HG03342 (cell line): ENCODE measurements at regions not wholly inside any gene's neighbourhood (a gene's known extent, or its start where the extent isn't known, plus 50 kb on each side); places are given as distances from the start of the nearest gene placed in this dataset.

ENCODE experiments used
- ATAC-seq: cut with Tn5 transposase; IDR thresholded peaks from one replicate; pipeline ENCODE4 v1.9.1; 2021; ENCODE audit warnings: mild to moderate bottlenecking, moderate library complexity; ENCODE audit not compliant: unreplicated experiment

GRCh38 chr12:77777274-77777673 lies 53.4 kb upstream of the NAV3 start:
- no peak for ATAC-seq

DNA sequence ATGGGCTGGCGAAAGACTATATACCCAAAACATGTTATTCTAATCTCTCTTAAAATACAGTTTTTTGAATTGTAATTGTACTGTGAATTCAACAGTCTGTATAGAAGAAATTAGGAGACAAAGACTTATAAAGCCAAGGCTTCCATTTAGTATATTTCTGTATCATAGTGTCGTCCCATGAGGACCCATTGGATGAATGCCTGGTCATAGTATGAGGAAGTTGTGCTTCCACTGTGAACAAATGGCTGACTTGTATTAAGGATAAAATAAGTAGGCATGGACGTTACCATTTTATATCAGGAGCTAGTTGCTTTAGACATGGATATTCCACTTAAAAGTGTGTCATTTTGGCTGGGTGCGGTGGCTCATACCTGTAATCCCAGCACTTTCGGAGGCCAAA lies 55.9 kb upstream of the NAV3 start:
- ATAC-seq = no peak

DNA sequence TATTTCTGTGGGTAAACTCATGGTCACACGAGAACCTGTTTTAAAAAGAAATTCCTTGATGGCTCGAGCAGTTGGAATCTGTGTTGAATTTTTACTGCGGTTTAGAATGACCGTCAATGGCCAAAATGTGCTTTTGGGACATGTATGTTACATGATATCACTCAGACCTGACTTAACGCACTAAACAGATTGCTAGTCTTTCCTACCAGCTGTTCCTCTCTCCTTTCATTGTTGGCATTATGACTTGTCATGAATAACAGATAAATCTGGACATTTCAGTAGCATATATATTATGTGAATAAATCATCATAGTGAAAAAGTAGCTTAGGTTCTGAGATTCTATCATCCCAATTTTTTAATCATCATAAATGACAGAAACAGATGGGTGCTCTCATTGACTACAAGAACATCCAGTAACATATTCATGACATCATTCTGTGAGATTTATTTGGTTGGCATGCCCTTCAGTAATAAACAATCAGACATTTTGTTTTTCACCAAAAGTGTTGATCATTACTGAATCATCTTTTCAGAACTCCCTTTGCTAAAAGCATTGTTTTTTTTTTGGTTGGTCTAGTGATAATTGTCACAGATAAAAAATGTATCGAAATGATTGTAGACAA lies 57.9 kb upstream of the NAV3 start:
- no peak for ATAC-seq

GRCh38 chr12:77768558-77768957 lies 62.1 kb upstream of the NAV3 start:
- ATAC-seq = no peak

DNA sequence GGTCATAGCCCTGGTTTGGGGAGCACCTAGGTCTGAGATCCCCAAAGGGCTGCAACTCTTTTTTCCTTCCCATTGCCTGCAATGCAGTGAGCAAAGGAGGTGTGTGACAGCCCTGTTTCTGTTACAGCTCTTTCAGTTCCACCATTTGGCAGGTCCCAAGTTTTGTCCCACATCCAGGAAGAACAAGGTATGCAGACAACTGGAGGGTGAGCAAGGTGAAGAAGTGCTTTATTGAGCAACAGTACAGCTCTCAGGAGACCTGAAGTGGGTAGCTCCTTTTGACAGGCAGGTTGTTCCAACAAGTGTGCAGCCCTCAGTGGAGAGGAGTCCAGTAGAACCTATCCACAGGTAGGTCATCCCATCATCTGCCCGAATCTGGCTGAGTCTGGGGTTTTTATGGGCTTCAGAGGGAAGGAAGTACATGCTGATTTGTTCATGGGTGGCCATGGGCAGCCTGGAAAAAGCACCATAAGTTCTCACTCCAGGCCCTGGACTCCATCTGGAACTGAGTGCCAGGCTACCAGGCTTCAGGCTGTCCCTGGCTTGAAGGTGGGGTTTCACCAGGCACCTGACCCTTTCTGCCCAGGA lies 62.8 kb upstream of the NAV3 start:
- ATAC-seq = no peak

- no peak for ATAC-seq
These were observed 63.4 kb upstream of the NAV3 start for GRCh38 chr12:77767335-77767734.

GRCh38 chr12:77766224-77766623 lies 64.5 kb upstream of the NAV3 start:
- ATAC-seq = no peak

DNA sequence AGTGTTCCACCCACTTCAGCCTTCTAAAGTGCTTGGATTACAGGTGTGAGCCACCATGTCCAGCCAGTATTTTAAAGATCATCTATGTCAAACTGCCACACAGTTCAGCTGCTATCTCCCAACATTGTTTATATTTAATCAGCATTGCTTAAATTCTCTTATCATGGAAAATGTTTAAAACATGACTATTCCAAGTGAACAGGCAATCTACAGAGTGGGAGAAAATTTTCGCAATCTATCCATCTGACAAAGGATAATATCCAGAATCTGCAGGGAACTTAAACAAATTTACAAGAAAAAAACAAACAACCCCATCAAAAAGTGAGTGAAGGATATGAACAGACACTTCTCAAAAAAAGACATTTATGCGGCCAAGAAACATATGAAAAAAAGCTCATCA lies 69.4 kb upstream of the NAV3 start:
- no peak for ATAC-seq

DNA sequence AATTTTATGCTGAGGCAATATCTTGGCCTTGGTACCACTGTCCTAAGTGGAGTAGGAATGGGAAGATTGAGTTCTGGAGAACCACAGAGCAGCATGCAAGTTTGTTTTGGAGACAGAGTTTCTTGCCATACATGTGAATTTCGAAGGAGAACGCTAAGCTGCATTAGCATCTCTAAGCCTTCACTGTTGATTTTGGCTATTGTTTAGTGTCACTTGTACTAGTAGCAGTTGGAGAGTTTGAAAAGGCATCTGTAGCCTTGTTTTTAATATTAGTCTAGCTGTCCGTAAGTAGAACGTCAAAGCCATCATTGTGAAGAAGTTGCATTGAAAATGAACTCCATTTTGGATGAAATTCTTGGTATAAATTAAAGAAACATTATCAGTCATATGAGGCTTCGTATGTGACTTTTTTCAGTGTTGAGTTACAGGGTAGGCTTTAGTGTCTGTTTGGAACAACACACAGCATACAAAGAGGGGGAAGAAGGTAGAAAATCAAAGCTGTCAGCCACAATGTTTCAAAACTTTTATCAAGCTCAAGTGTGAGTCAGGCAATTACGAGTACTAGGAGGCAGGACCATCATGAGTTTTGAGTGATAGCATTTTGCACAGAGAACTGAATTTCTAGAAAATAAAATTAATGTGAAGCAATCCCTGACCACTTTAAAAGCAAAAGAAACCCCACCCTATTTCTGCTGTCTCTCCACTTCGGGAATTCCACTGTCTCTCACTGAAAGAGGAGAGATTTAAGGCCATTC lies 70.2 kb upstream of the NAV3 start:
- ATAC-seq = no peak

GRCh38 chr12:77754086-77754485 lies 76.6 kb upstream of the NAV3 start:
- no peak for ATAC-seq

DNA sequence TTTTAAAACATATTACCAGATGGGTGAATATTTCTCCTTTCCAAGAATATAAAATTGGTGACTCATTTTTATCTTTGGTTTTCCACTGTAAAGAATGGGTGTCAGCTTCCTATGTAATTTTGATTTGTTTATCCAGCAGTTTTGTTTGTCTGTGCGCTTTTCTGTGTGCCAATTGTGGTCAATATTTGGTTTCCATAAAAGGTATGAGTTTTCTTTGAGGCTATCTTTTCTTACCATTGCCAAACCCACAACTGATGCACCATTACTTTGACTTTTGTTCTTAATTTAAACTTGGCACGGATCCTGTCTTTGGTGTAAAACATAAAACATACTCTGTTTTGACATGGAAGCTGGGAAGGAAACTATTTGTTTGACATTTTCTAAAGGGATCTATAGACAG lies 78.8 kb upstream of the NAV3 start:
- ATAC-seq = no peak

- peak; percentile 99 for ATAC-seq
These were observed 84.6 kb upstream of the NAV3 start for GRCh38 chr12:77746096-77746495.

DNA sequence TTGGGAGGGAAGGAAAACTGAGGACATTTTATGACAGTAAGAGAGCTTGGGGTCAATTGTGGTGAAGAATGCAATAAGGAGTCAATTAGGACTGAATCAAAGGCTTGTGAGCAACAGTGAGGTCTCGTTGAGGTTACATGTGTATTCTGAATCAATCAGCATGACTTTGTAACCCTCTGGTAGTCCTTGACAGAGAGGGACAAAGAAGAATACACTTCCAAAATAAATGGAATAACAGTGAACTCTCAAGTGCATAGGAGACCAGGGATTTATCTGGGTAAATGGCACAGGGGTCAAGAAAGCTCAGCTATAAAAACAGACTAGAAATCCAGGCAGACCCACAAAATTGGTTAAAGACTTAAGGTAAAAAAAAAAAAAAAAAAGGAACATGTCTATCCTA lies 85.1 kb upstream of the NAV3 start:
- ATAC-seq = peak; percentile 0

DNA sequence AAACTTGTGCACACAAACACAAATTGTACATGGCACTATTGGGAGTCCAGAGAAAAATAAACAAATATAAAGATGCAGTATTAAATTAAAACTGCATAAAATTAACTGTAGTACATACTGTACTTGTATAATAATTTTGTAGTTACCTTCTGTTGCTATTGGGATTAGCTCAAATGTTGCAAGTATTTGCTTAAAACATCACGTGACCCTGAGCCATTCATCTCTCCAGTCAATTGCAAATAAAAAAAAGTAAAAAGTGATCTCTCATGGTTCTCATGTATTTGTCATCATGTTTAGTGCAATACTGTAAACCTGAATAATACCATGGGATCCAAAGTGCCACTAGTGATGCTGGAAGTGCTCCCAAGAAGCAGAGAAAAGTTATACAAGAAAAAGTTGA lies 88.1 kb upstream of the NAV3 start:
- ATAC-seq = no peak

DNA sequence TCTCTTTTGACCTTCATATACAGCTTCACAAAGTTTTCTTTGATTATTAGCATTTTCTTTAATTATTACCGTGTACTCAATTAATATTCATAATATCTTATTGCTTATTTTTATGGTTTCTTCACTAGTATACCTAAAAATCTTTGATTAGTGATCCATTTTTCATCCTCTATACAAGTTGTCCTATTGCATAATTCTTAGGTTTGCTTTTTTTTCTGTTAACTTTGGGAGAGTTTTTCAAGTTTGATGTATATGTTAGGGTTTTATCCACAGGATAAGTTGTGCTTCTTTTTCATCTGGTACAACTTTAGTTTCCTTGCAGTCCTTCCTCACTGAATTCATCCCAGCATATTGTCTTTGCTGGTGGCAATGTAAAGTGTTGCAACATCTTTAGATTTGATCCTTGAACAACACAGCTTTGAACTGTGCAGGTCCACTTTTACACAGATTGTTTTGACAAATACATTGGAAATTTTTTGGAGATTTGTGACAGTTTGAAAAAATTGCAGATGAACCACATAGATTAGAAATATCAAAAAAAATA lies 88.6 kb upstream of the NAV3 start:
- no peak for ATAC-seq

DNA sequence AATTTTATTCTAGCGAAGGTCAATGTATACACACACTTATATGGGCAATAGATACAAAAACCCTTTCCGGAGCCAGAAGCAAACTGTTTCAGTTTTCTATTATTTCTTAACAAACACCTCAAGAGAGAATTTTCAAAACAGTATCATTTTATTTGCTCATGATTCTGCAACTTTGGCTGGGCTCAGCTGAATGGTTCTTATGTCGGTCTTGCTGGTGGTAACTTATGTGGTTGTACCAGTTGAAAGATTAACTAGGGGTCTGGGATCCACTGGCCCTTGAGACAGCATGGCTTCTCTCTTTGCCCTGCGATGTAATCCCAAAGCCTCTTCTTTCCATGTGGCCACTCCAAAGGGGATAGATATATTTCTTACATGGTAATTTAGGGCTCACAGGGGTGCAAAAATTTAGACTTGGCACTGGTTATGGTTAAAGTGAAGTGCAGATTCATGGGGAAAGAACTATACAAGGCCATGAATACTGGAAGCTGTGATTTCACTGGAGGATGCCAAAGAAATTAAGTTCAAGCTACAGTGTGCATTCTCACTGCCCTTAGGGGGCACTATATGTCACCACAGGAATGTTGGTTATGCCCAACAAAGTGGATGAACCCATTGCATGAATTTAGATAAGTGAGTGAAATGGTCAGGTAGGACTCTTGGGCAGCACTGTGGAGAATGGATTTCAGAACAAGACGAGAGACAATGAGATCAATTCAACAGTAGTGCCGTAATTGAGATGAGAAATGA lies 94.3 kb upstream of the NAV3 start:
- no peak for ATAC-seq

GRCh38 chr12:77734214-77734883 lies 96.3 kb upstream of the NAV3 start:
- ATAC-seq = no peak

GRCh38 chr12:77728018-77728417 lies 102.7 kb upstream of the NAV3 start:
- ATAC-seq = no peak

DNA sequence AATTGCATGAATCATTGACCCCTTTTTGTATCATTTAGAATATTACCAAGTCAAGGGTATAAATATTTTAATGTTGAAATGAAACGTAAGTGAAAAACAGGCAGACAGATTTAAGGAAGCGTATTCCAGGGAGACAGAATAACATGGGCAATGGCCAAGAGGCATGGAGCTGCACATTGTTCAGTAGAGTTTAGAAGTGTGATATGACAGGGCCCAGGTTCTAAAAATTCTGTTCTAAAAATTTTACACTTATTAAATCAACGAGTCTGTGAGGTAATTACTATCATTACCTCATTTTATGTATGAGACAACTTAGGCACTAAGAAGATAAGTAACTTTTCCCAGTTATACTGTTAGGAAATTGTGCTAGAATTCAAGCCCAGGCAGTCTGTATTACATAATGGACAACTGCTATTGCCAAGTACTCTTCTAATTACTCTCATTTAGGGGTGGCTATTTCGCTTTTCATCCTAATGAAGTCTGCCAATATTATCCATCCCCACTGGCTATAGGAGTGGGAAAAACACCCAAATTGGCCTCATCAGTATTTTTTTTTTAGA lies 103.2 kb upstream of the NAV3 start:
- ATAC-seq = no peak

GRCh38 chr12:77725611-77726010 lies 105.1 kb upstream of the NAV3 start:
- no peak for ATAC-seq
